CD14-positive monocyte (primary cell): ENCODE measurements at regions not wholly inside any gene's neighbourhood (a gene's known extent, or its start where the extent isn't known, plus 50 kb on each side); places are given as distances from the start of the nearest gene placed in this dataset.

ENCODE experiments used
- DNase-seq, 3 donors: peaks; one replicate each; pipeline ENCODE4 v3.0.0-alpha.2; 2011 to 2022
- H2AFZ ChIP-seq: 2 replicates; pipeline ENCODE4 v1.6.0; 2012; ENCODE audit warnings: mild to moderate bottlenecking, low read depth, low read length, inconsistent platforms; ENCODE audit not compliant: insufficient read depth, poor library complexity, severe bottlenecking
- H3K27ac ChIP-seq, 2 donors: 1 replicate in 1 of 2; 2 replicates in 1 of 2; pipeline ENCODE4 v1.5.1; 2012 to 2013; ENCODE audit warnings: low read length in 2 of 2, control low read depth in 1 of 2, inconsistent platforms in 1 of 2, low read depth in 1 of 2, mild to moderate bottlenecking in 1 of 2
- H3K27me3 ChIP-seq, 2 donors: one replicate each; pipeline versions ENCODE4 v1.6.0 to v1.6.1; 2011 to 2013; ENCODE audit warnings: low read length in 2 of 2; ENCODE audit not compliant: control insufficient read depth in 2 of 2, insufficient read depth in 2 of 2
- H3K36me3 ChIP-seq, 2 donors: replicated peaks in 1 of 2; 1 replicate in 1 of 2; 2 replicates in 1 of 2; pipeline versions ENCODE4 v1.5.1 to v1.6.1; 2012 to 2013; ENCODE audit warnings: low read length in 2 of 2, control low read depth in 1 of 2, inconsistent platforms in 1 of 2, mild to moderate bottlenecking in 1 of 2; ENCODE audit not compliant: insufficient read depth in 2 of 2, control insufficient read depth in 1 of 2
- H3K4me1 ChIP-seq, 2 donors: 1 replicate in 1 of 2; 2 replicates in 1 of 2; pipeline versions ENCODE4 v1.5.1 to v1.6.1; 2012 to 2013; ENCODE audit warnings: low read length in 2 of 2, control low read depth in 1 of 2, inconsistent platforms in 1 of 2, mild to moderate bottlenecking in 1 of 2, moderate library complexity in 1 of 2; ENCODE audit not compliant: insufficient read depth in 2 of 2, control insufficient read depth in 1 of 2
- H3K4me2 ChIP-seq: replicated peaks from 2 replicates; pipeline ENCODE3; 2012; ENCODE audit warnings: low read length, moderate library complexity, mild to moderate bottlenecking; ENCODE audit not compliant: poor library complexity, severe bottlenecking; ENCODE audit errors: extremely low read depth
- H3K4me3 ChIP-seq, 3 experiments: fragments of 200-600 bp in 1 of 3; sonication (generic) in 1 of 3; replicated peaks in 1 of 3; 1 replicate in 2 of 3; 2 replicates in 1 of 3; pipeline ENCODE4 v1.5.1; 2011 to 2013; ENCODE audit warnings: low read length in 3 of 3, mild to moderate bottlenecking in 3 of 3, control low read depth in 2 of 3, low read depth in 2 of 3, inconsistent platforms in 1 of 3, moderate library complexity in 1 of 3
- H3K79me2 ChIP-seq: 2 replicates; pipeline ENCODE4 v1.6.0; 2012; ENCODE audit warnings: mild to moderate bottlenecking, control low read depth, inconsistent platforms, low read length, moderate library complexity; ENCODE audit not compliant: insufficient read depth
- H3K9ac ChIP-seq: 2 replicates; pipeline ENCODE4 v1.6.0; 2017; ENCODE audit warnings: low read length, mild to moderate bottlenecking; ENCODE audit not compliant: insufficient read depth, poor library complexity, severe bottlenecking
- H3K9me3 ChIP-seq, 2 donors: replicated peaks in 1 of 2; 1 replicate in 1 of 2; 2 replicates in 1 of 2; pipeline versions ENCODE4 v1.5.1 to v1.6.1; 2012 to 2013; ENCODE audit warnings: low read length in 2 of 2, control low read depth in 1 of 2; ENCODE audit not compliant: control insufficient read depth in 1 of 2, insufficient read depth in 1 of 2
- H4K20me1 ChIP-seq: 2 replicates; pipeline ENCODE4 v1.6.0; 2012; ENCODE audit warnings: mild to moderate bottlenecking, low read length, control low read depth, moderate library complexity; ENCODE audit not compliant: insufficient read depth
- H3K27ac Mint-ChIP-seq, 7 donors: one replicate each; pipeline ENCODE4 v1.8.0; 2020; ENCODE audit warnings: mild to moderate bottlenecking in 7 of 7, mixed read lengths in 7 of 7, moderate library complexity in 6 of 7, inconsistent platforms in 2 of 7
- H3K27me3 Mint-ChIP-seq, 3 donors: one replicate each; pipeline ENCODE4 v1.8.0; 2021 to 2022; ENCODE audit warnings: low read depth in 3 of 3, mild to moderate bottlenecking in 3 of 3, mixed read lengths in 3 of 3, moderate library complexity in 3 of 3, inconsistent platforms in 1 of 3
- H3K36me3 Mint-ChIP-seq, 2 donors: one replicate each; pipeline ENCODE4 v1.8.0; 2020; ENCODE audit warnings: mixed read lengths in 2 of 2, inconsistent platforms in 1 of 2, mild to moderate bottlenecking in 1 of 2
- H3K4me1 Mint-ChIP-seq: one replicate; pipeline ENCODE4 v1.8.0; 2020; ENCODE audit warnings: mild to moderate bottlenecking, mixed read lengths
- H3K4me3 Mint-ChIP-seq, 2 donors: one replicate each; pipeline ENCODE4 v1.8.0; 2020; ENCODE audit warnings: mild to moderate bottlenecking in 2 of 2, mixed read lengths in 2 of 2, moderate library complexity in 1 of 2
- H3K9me3 Mint-ChIP-seq, 7 donors: one replicate each; pipeline ENCODE4 v1.8.0; 2020 to 2022; ENCODE audit warnings: mixed read lengths in 7 of 7, mild to moderate bottlenecking in 6 of 7, moderate library complexity in 6 of 7, inconsistent platforms in 2 of 7
- WGBS: methylation state at CpG from one replicate; pipeline ENCODE4 v1.1.5; 2013; ENCODE audit warnings: missing lambda C conversion rate; ENCODE audit not compliant: insufficient coverage; 5-methylcytosine and 5-hydroxymethylcytosine counted together
- intact Hi-C, 2 donors: fragments of 100-400 bp; cut with micrococcal nuclease; formaldehyde crosslinking; loops; one replicate each; pipeline versions ENCODE4 v1.15.0 to v1.15.1; 2023
- TF ChIP-seq, protein P1 (sequence below): fragments of 200-600 bp; IDR thresholded peaks from one replicate; pipeline ENCODE4 v1.8.0; 2022; ENCODE audit warnings: antibody characterized with exemption, mild to moderate bottlenecking

DNA sequence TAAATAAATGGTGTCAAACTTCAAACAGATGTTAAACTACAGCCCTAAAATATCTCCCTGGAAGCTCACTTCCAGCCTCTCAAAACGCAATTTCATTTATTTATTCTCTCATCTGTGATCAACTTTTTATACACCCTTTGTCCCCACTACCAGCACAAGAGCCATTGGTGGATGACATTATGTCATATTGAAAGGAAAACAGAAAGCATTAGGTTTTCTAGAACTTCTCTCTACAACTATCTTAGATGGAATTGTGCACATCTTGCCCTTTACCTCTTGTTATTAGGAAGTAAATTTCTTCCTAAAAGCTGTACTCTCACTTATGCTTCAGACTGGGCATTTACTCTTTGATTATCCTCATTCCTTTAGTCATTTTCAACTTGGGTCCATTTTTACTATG lies 771.2 kb upstream of the GJE1 start:
- Histone ChIP-seq H3K27me3 (no peaks in the 10 kb centered on the region), H3K9me3 (peaks cover 3 to 8% of the 10 kb centered on the region in 2 donors), H3K4me1 (no peaks in the 10 kb centered on the region), H3K9ac (no peak overlapping the region), H3K36me3 (no peaks in the 10 kb centered on the region), H3K79me2 (no peaks in the 10 kb centered on the region), H2AFZ (no peak overlapping the region), H3K4me2 (no peak overlapping the region), H3K4me3 (no peak overlapping the region), H4K20me1 (no peaks in the 10 kb centered on the region), H3K27ac (no peak overlapping the region)
- intact Hi-C loops = no loop called here
- Mint-ChIP-seq H3K9me3 (peaks cover 1 to 8% (median 6%) of the 10 kb centered on the region in 7 donors), H3K36me3 (no peaks in the 10 kb centered on the region), H3K27me3 (peaks cover 0 to 2% (median 1%) of the 10 kb centered on the region in 3 donors), H3K27ac (no peak overlapping the region), H3K4me1 (no peaks in the 10 kb centered on the region), H3K4me3 (no peak overlapping the region)
- no CpG with 5 or more reads among the region's 1 CpG for WGBS
- TF ChIP-seq, protein P1, sequence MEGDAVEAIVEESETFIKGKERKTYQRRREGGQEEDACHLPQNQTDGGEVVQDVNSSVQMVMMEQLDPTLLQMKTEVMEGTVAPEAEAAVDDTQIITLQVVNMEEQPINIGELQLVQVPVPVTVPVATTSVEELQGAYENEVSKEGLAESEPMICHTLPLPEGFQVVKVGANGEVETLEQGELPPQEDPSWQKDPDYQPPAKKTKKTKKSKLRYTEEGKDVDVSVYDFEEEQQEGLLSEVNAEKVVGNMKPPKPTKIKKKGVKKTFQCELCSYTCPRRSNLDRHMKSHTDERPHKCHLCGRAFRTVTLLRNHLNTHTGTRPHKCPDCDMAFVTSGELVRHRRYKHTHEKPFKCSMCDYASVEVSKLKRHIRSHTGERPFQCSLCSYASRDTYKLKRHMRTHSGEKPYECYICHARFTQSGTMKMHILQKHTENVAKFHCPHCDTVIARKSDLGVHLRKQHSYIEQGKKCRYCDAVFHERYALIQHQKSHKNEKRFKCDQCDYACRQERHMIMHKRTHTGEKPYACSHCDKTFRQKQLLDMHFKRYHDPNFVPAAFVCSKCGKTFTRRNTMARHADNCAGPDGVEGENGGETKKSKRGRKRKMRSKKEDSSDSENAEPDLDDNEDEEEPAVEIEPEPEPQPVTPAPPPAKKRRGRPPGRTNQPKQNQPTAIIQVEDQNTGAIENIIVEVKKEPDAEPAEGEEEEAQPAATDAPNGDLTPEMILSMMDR = no peak
- DNase-seq = no peak

DNA sequence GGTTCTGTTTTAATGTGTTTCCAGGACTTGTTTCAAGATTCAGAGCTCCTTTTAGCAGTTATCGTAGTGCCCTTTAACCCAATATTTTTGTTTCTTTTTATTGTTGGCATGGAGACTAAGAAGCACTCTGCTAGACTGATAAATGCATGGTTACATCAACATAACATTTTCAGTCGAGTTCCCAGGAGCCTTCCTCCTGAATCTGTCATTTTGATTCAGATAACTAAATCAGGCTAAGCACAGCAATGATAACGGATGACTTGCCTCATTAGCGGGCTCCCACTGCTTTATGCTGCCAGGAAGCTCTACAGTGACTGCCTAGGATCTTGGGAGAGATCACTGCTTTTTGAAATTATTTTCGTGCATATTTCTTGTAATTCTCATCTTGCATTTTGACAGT lies 772.8 kb upstream of the GJE1 start:
- peaks cover 3 to 8% of the 10 kb centered on the region in 2 donors for H3K9me3 ChIP-seq
- TF ChIP-seq, protein P1 = no peak
- H3K4me2 ChIP-seq = no peak overlapping the region
- H4K20me1 ChIP-seq = no peaks in the 10 kb centered on the region
- H3K4me3 Mint-ChIP-seq = no peak overlapping the region
- no peak for DNase-seq
- H3K27me3 Mint-ChIP-seq = peaks cover 0 to 1% (median under 1%) of the 10 kb centered on the region in 3 donors
- no peaks in the 10 kb centered on the region for H3K36me3 Mint-ChIP-seq
- no peak overlapping the region for H3K27ac Mint-ChIP-seq
- intact Hi-C loops = no loop called here
- no peaks in the 10 kb centered on the region for H3K27me3 ChIP-seq
- H3K36me3 ChIP-seq = no peaks in the 10 kb centered on the region
- H3K79me2 ChIP-seq = no peaks in the 10 kb centered on the region
- H3K9me3 Mint-ChIP-seq = peaks cover 1 to 6% (median 6%) of the 10 kb centered on the region in 7 donors
- 78% methylated on average over 2 of the region's 5 CpGs for WGBS
- H3K4me1 Mint-ChIP-seq = no peaks in the 10 kb centered on the region
- no peak overlapping the region for H3K27ac ChIP-seq
- H3K4me3 ChIP-seq = no peak overlapping the region
- no peaks in the 10 kb centered on the region for H3K4me1 ChIP-seq
- H3K9ac ChIP-seq = no peak overlapping the region
- H2AFZ ChIP-seq = no peak overlapping the region
